T-helper 17 cell (primary cell): ENCODE measurements at regions not wholly inside any gene's neighbourhood (a gene's known extent, or its start where the extent isn't known, plus 50 kb on each side); places are given as distances from the start of the nearest gene placed in this dataset.

Source experiments
- ATAC-seq: fragments of 150-1000 bp; cut with Tn5 transposase; 2 replicates; pipeline ENCODE4 v1.10.0; 2021; ENCODE audit warnings: mild to moderate bottlenecking, moderate library complexity
- DNase-seq, 3 donors: peaks; one replicate each; pipeline versions ENCODE4 v3.0.0 to v3.0.0-alpha.2; 2020 to 2021
- H3K9me3 ChIP-seq: one replicate; pipeline ENCODE4 v1.7.0; 2013; ENCODE audit warnings: low read length, mild to moderate bottlenecking; ENCODE audit not compliant: control insufficient read depth, poor library complexity, severe bottlenecking
- H3K27ac Mint-ChIP-seq: one replicate; pipeline ENCODE4 v1.8.0; 2022; ENCODE audit warnings: mild to moderate bottlenecking, moderate library complexity, mixed read lengths
- H3K27me3 Mint-ChIP-seq: one replicate; pipeline ENCODE4 v1.8.0; 2022; ENCODE audit warnings: mixed read lengths
- H3K36me3 Mint-ChIP-seq: one replicate; pipeline ENCODE4 v1.8.0; 2022; ENCODE audit warnings: low read depth, mixed read lengths
- H3K4me1 Mint-ChIP-seq: one replicate; pipeline ENCODE4 v1.8.0; 2022; ENCODE audit warnings: mild to moderate bottlenecking, mixed read lengths
- H3K4me3 Mint-ChIP-seq: one replicate; pipeline ENCODE4 v1.8.0; 2022; ENCODE audit warnings: mild to moderate bottlenecking, moderate library complexity, mixed read lengths

- ATAC-seq (no peak), DNase-seq (no peak)
- no peaks in the 10 kb centered on the region for H3K9me3 ChIP-seq
- Mint-ChIP-seq H3K4me3 (no peak overlapping the region), H3K4me1 (peaks cover 3% of the 10 kb centered on the region), H3K27me3 (peaks cover under 1% of the 10 kb centered on the region), H3K27ac (no peak overlapping the region), H3K36me3 (no peaks in the 10 kb centered on the region)
These were observed 356.0 kb upstream of the GALNT5 start for GRCh38 chr2:156901373-156902031.

- no peaks in the 10 kb centered on the region for H3K9me3 ChIP-seq
- no peaks in the 10 kb centered on the region for H3K27me3 Mint-ChIP-seq
- H3K27ac Mint-ChIP-seq, result no peak overlapping the region
- no peak overlapping the region for H3K4me3 Mint-ChIP-seq
- H3K36me3 Mint-ChIP-seq, result no peaks in the 10 kb centered on the region
- no peak for DNase-seq
- H3K4me1 Mint-ChIP-seq, result no peaks in the 10 kb centered on the region
- ATAC-seq, result no peak
These were observed 354.2 kb upstream of the GALNT5 start for GRCh38 chr2:156903335-156903734.

- ATAC-seq (no peak), DNase-seq (no peak)
- no peaks in the 10 kb centered on the region for H3K4me1 Mint-ChIP-seq
- H3K4me3 Mint-ChIP-seq, result no peak overlapping the region
- no peak overlapping the region for H3K27ac Mint-ChIP-seq
- H3K27me3 Mint-ChIP-seq, result no peaks in the 10 kb centered on the region
- no peaks in the 10 kb centered on the region for H3K36me3 Mint-ChIP-seq
- H3K9me3 ChIP-seq, result no peaks in the 10 kb centered on the region
These were observed 349.7 kb upstream of the GALNT5 start for GRCh38 chr2:156907806-156908205.

- Mint-ChIP-seq H3K4me1 (no peaks in the 10 kb centered on the region), H3K4me3 (no peak overlapping the region), H3K27ac (no peak overlapping the region), H3K36me3 (no peaks in the 10 kb centered on the region), H3K27me3 (no peaks in the 10 kb centered on the region)
- DNase-seq (no peak), ATAC-seq (no peak)
- H3K9me3 ChIP-seq, result no peaks in the 10 kb centered on the region
These were observed 348.7 kb upstream of the GALNT5 start for GRCh38 chr2:156908825-156909224.

GRCh38 chr2:156909983-156910382, 347.5 kb upstream of the GALNT5 start:
- Mint-ChIP-seq H3K4me3 (no peak overlapping the region), H3K27me3 (no peaks in the 10 kb centered on the region), H3K36me3 (no peaks in the 10 kb centered on the region), H3K27ac (no peak overlapping the region), H3K4me1 (no peaks in the 10 kb centered on the region)
- ATAC-seq, result no peak
- H3K9me3 ChIP-seq, result no peaks in the 10 kb centered on the region
- DNase-seq, result no peak

- Mint-ChIP-seq H3K36me3 (no peaks in the 10 kb centered on the region), H3K27me3 (no peaks in the 10 kb centered on the region), H3K27ac (no peak overlapping the region), H3K4me3 (no peak overlapping the region), H3K4me1 (no peaks in the 10 kb centered on the region)
- no peaks in the 10 kb centered on the region for H3K9me3 ChIP-seq
- ATAC-seq (no peak), DNase-seq (no peak)
These were observed 342.2 kb upstream of the GALNT5 start for GRCh38 chr2:156915332-156915731.

GRCh38 chr2:156918410-156918809, 339.1 kb upstream of the GALNT5 start:
- H3K36me3 Mint-ChIP-seq, result peaks cover 3% of the 10 kb centered on the region
- ATAC-seq (no peak), DNase-seq (no peak)
- H3K4me1 Mint-ChIP-seq, result no peaks in the 10 kb centered on the region
- H3K9me3 ChIP-seq, result no peaks in the 10 kb centered on the region
- H3K27me3 Mint-ChIP-seq, result no peaks in the 10 kb centered on the region
- no peak overlapping the region for H3K27ac Mint-ChIP-seq
- H3K4me3 Mint-ChIP-seq, result no peak overlapping the region

GRCh38 chr2:156930423-156930822, 327.1 kb upstream of the GALNT5 start:
- Mint-ChIP-seq H3K36me3 (no peaks in the 10 kb centered on the region), H3K4me3 (no peak overlapping the region), H3K27ac (no peak overlapping the region), H3K27me3 (no peaks in the 10 kb centered on the region), H3K4me1 (no peaks in the 10 kb centered on the region)
- DNase-seq (no peak), ATAC-seq (no peak)
- no peaks in the 10 kb centered on the region for H3K9me3 ChIP-seq

- no peaks in the 10 kb centered on the region for H3K27me3 Mint-ChIP-seq
- no peak overlapping the region for H3K27ac Mint-ChIP-seq
- no peaks in the 10 kb centered on the region for H3K9me3 ChIP-seq
- no peaks in the 10 kb centered on the region for H3K36me3 Mint-ChIP-seq
- no peak for DNase-seq
- no peaks in the 10 kb centered on the region for H3K4me1 Mint-ChIP-seq
- no peak for ATAC-seq
- no peak overlapping the region for H3K4me3 Mint-ChIP-seq
These were observed 323.8 kb upstream of the GALNT5 start for GRCh38 chr2:156933645-156934225.

- no peaks in the 10 kb centered on the region for H3K4me1 Mint-ChIP-seq
These were observed 321.9 kb upstream of the GALNT5 start for GRCh38 chr2:156935616-156936015.

GRCh38 chr2:156937430-156937829, 320.1 kb upstream of the GALNT5 start:
- no peaks in the 10 kb centered on the region for H3K9me3 ChIP-seq
- ATAC-seq (no peak), DNase-seq (no peak)
- no peak overlapping the region for H3K27ac Mint-ChIP-seq
- H3K36me3 Mint-ChIP-seq, result no peaks in the 10 kb centered on the region
- no peaks in the 10 kb centered on the region for H3K27me3 Mint-ChIP-seq
- H3K4me1 Mint-ChIP-seq, result no peaks in the 10 kb centered on the region
- H3K4me3 Mint-ChIP-seq, result no peak overlapping the region

More at GRCh38 chr2:156935616-156936015, 321.9 kb upstream of the GALNT5 start:
- Mint-ChIP-seq H3K4me3 (no peak overlapping the region), H3K27ac (no peak overlapping the region), H3K27me3 (no peaks in the 10 kb centered on the region), H3K36me3 (no peaks in the 10 kb centered on the region)
- ATAC-seq (no peak), DNase-seq (no peak)
- H3K9me3 ChIP-seq, result no peaks in the 10 kb centered on the region

GRCh38 chr2:156944871-156945270, 312.6 kb upstream of the GALNT5 start:
- H3K27me3 Mint-ChIP-seq, result no peaks in the 10 kb centered on the region
- no peak overlapping the region for H3K27ac Mint-ChIP-seq
- DNase-seq (no peak), ATAC-seq (no peak)
- no peaks in the 10 kb centered on the region for H3K36me3 Mint-ChIP-seq
- no peaks in the 10 kb centered on the region for H3K9me3 ChIP-seq
- H3K4me1 Mint-ChIP-seq, result no peaks in the 10 kb centered on the region
- no peak overlapping the region for H3K4me3 Mint-ChIP-seq

- Mint-ChIP-seq H3K4me3 (no peak overlapping the region), H3K36me3 (no peaks in the 10 kb centered on the region), H3K27me3 (no peaks in the 10 kb centered on the region), H3K4me1 (no peaks in the 10 kb centered on the region), H3K27ac (no peak overlapping the region)
- ATAC-seq (no peak), DNase-seq (no peak)
- H3K9me3 ChIP-seq, result no peaks in the 10 kb centered on the region
These were observed 310.2 kb upstream of the GALNT5 start for GRCh38 chr2:156947261-156947660.

GRCh38 chr2:156955701-156956100, 301.8 kb upstream of the GALNT5 start:
- Mint-ChIP-seq H3K27me3 (no peaks in the 10 kb centered on the region), H3K36me3 (no peaks in the 10 kb centered on the region), H3K4me3 (no peak overlapping the region), H3K27ac (no peak overlapping the region), H3K4me1 (no peaks in the 10 kb centered on the region)
- ATAC-seq, result no peak
- H3K9me3 ChIP-seq, result no peaks in the 10 kb centered on the region
- DNase-seq, result no peak
